ENCODE measurements at regions not wholly inside any gene's neighbourhood (a gene's known extent, or its start where the extent isn't known, plus 50 kb on each side); places are given as distances from the start of the nearest gene placed in this dataset.

GRCh38 chr10:25694971-25695370 lies 239.1 kb upstream of the MYO3A start:
- TF ChIP-seq, protein P1, sequence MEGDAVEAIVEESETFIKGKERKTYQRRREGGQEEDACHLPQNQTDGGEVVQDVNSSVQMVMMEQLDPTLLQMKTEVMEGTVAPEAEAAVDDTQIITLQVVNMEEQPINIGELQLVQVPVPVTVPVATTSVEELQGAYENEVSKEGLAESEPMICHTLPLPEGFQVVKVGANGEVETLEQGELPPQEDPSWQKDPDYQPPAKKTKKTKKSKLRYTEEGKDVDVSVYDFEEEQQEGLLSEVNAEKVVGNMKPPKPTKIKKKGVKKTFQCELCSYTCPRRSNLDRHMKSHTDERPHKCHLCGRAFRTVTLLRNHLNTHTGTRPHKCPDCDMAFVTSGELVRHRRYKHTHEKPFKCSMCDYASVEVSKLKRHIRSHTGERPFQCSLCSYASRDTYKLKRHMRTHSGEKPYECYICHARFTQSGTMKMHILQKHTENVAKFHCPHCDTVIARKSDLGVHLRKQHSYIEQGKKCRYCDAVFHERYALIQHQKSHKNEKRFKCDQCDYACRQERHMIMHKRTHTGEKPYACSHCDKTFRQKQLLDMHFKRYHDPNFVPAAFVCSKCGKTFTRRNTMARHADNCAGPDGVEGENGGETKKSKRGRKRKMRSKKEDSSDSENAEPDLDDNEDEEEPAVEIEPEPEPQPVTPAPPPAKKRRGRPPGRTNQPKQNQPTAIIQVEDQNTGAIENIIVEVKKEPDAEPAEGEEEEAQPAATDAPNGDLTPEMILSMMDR (IDR thresholded peaks at IDR 0.05; ENCODE audit: control extremely low read depth in 1 of 3, insufficient read depth in 1 of 3, low read depth in 1 of 3, low read length in 3 of 3), result no peak
- no peak for TF ChIP-seq TBP (IDR thresholded peaks at IDR 0.05; ENCODE audit: low read depth, low read length)
- TF ChIP-seq CHD2 (IDR thresholded peaks at IDR 0.05; ENCODE audit: low read length), result no peak
- TF ChIP-seq POLR2A (IDR thresholded peaks at IDR 0.05; ENCODE audit: control extremely low read depth in 1 of 2, low read depth in 2 of 2, low read length in 2 of 2), result no peak
- TF ChIP-seq EP300 (IDR thresholded peaks at IDR 0.05; ENCODE audit: borderline replicate concordance in 1 of 2, low read depth in 2 of 2, low read length in 2 of 2), result no peak
- TF ChIP-seq SP1 (IDR thresholded peaks at IDR 0.05; ENCODE audit: low read depth, low read length), result no peak
- no peak for TF ChIP-seq YY1 (IDR thresholded peaks at IDR 0.05; ENCODE audit: low read depth, low read length)
- TF ChIP-seq BCL11A (IDR thresholded peaks at IDR 0.05; ENCODE audit: low read depth in 2 of 2, low read length in 2 of 2), result no peak
- TF ChIP-seq, protein P2, sequence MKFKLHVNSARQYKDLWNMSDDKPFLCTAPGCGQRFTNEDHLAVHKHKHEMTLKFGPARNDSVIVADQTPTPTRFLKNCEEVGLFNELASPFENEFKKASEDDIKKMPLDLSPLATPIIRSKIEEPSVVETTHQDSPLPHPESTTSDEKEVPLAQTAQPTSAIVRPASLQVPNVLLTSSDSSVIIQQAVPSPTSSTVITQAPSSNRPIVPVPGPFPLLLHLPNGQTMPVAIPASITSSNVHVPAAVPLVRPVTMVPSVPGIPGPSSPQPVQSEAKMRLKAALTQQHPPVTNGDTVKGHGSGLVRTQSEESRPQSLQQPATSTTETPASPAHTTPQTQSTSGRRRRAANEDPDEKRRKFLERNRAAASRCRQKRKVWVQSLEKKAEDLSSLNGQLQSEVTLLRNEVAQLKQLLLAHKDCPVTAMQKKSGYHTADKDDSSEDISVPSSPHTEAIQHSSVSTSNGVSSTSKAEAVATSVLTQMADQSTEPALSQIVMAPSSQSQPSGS (IDR thresholded peaks at IDR 0.05; ENCODE audit: low read length), result no peak
- TF ChIP-seq RFX5 (IDR thresholded peaks at IDR 0.05; ENCODE audit: borderline replicate concordance, low read depth, low read length), result no peak
